Activated CD4-positive, alpha-beta T cell treated with anti-CD3 and anti-CD28 coated beads, Interleukin-2, Interleukin-6, amounts not matched to agents 100 ng/mL and 50 ng/mL, durations not matched to agents 16 hours and 8 hours (primary cell): ENCODE measurements at regions not wholly inside any gene's neighbourhood (a gene's known extent, or its start where the extent isn't known, plus 50 kb on each side); places are given as distances from the start of the nearest gene placed in this dataset.

ENCODE experiments used
- DNase-seq: peaks from one replicate; pipeline ENCODE4 v3.0.0-alpha.2; 2020

DNA sequence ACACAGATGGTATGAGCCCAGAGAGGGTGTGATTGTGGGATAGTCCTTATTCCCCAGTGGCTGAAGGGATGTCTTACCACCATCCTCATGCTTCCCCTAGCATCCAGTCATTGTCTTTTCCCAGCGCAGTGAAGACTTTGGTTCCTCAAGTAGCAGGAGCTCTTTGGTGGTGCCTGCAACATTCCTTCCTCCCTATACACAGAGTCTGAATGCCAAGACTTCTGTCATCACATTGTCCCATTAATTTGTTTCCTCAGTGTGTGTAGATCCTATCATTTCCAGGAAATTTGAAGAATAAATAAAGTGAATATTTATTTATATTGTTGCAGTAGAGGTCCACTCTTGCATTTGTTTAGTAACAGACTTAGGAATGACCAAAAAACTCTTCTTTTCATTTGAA, 147.2 kb downstream of the DACT1 start:
- DNase-seq = no peak

DNA sequence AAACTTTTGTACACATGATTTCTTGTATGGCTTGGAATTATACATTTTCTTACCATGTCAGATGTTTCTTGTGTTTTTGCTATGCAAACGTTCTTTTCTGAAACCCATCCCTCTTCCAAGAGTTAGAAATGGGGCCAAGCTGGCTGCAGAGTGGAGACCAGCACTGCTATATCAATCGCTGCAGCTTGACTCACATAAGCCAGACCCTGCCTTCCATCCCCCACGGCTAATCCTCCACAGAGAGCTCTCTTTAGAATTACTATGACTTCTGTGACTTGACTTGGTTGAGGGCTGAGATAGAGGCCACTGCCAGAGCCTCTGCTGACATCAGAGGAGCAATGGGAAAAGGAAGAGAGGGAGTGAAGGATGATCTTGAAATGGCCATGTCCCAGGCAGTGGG, 147.9 kb downstream of the DACT1 start:
- DNase-seq = no peak

DNA sequence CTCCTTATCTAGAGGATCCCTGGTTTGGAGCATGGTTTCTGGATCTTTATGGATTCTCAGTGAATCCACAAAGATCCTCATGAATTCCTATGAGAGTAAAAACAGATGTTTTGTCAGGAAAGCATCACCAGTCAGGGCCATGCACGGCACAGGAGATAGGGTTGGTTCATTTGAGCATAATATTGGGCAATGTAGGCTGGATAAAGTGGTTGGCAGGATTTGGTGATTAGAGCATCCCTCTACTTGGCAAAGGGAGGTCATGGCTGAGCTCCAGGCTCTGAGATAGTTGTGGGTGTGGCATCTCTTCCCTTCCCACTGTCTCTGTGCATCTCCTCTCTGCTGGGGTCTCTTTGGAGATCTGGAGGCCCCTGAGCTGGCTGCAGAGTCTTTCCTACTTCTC, 149.8 kb downstream of the DACT1 start:
- DNase-seq = no peak

DNA sequence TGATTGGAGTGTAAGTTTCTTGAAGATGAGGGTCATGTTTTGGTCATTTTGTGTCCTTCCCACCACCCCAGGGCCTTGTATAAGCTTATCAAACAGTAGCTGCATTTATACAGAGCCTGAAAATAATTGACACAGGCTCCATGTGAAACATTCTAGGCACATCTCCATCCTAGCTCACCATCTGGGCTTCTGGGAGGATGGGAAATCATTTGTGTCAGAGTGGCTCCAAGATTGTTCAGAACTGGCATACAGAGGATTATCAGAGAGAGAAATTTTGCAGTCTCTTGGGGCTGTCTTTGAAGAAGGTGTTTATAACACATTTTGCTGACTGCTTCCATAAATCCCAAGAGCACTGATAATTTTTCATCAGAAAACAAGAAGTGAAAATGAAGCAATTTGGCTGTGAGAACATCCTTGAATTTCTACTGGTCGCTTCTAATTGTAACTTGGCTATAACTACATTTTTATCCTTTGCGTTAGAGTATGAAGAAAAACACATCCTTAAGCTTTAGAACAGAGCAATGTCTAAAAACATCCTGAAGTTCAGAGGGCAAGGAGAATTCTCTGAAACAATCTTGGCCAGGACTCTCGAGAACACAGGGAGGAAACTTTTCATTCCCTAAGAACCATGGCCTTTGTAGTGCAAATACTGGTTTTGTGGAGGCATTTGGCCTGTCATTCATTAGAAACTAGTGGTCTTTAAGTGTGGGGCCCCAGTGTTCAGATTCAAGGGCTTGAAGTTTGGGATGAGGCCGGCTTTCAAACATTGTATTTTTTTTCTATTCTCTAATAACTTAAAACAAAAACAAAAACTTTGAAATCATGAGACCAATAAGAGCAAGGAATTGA, 151.1 kb downstream of the DACT1 start:
- no peak for DNase-seq

DNA sequence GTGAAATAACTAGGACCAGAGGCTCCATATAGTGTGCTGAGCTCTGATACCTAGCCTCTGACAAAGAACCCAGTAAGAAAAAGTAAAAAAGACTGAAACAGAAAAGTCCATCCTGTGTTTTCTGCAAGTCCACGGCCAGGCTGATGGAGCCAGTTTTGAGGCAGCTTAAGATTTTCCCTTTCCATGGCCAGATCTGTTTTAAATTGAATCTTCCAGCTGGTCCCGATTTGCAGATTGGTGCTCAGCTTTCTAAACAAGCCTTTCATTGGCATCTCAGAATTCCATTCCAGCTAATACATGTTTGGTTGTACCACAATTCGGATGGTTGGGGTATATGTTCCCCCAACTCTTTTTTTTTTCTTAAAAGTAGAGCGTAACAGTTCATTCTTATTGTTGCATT, 152.0 kb downstream of the DACT1 start:
- DNase-seq = no peak

DNA sequence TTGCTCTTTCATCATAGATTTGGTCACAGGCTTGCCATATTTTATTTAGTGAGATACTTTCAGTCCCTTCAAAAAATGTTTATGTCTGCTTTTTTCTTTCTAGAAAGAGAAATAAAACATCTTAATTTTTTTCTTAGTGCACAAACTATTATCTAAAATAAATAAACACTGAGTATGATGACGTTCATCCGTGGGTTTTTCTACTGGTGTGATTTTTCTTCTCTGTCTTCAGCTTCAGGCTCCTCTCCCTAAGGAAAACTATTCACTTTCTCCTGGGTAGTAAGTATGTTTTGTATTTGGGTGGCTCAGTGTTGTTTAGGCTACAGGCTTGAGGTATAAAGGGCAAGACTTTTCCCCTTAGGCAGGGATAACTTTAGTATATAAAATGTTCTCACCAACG, 154.7 kb downstream of the DACT1 start:
- DNase-seq = no peak

DNA sequence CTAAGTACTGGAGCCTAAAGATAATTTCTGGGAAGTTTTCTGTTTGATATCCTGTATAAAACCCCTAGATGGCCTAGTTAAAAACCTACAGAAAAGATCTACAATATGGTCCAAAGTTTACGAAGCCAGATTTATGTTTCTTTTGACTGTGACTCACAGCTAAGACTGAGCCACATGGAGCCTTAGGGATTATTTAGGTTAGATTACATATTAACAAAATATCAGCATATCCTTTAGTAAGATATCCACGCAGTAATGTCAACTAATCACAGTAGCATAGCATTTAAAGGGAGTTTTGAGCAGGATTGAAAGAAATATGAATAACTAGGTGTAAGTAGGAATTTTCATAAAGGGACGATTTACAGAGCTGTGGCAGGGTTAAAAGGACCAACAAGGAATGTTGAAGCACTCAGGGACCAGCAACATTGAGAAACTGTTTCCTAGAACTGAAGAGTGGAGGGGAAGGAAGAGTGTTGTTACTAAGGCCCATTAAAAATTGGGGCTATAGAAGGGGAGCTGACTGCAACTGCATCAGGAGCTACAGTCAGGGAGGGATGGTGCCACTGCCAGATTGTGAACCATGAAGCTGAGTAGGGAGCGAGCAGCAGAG, 155.5 kb downstream of the DACT1 start:
- DNase-seq = no peak

DNA sequence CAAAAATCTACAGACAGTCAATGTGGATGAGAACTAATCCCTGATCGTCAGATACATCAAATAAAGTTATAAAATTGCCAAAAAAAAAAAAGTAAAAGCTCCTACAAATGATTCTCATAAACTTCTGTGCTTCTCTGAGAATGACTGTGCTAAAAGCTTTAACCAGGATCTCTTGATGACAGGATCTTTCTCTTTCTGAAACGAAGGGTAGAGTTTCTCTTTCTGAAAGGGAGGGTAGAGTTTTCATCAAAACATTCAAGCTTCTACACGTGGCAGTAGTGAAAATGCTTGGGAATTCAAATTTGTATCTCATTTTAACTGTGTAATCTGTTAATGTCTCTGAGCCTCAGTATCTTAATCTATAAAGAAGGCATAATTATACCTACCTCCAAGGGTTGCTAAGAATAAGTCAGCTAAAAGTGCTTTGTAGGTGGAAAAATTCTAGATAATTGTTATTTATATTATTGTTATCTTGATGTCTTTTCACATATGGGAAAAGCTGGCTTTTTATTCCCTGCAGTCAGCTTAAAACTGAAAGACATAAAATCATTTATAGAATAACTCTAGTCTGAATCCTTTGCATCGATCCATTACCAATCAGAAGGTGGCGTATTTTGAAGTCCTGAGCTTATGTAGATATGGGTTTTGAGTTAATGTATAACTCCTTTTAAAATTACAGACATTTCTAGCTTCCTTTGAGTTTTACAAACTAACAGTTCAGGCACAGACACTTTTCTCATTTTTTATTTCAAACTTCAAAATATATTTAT, 157.4 kb downstream of the DACT1 start:
- no peak for DNase-seq

DNA sequence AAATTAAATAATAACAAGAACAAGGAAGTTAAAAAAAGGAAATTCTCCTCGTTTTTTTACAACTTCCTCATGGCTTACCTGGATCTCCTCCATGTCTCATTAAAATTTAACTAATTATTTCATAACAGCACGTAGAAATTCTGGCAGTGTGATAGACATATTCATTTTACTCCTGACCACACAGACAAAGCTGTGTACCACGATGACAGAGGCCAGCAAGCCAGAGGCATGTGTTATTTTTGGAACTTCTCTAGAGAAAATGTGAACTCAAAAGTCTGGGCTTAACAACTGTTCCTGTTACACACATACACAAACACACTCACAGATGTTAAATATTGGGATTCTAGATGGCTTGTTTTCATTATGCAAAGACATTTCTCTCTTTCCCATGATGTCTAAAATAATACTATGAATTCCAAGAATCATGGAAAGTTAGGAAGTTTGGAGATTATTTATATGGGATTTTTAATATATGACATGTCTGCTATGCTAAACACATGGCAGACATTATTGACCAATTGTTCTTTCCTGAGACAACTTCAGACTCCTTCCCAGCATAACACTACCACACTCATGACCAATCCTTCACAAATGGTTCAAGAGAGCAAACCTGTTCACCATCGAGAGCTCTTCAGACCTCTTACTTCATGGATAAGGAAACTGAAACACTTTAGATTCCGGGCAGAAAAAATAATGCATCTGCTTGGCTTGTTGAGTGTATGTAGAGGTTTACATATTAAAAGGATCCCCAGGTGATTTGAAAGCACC, 158.7 kb downstream of the DACT1 start:
- DNase-seq = no peak

DNA sequence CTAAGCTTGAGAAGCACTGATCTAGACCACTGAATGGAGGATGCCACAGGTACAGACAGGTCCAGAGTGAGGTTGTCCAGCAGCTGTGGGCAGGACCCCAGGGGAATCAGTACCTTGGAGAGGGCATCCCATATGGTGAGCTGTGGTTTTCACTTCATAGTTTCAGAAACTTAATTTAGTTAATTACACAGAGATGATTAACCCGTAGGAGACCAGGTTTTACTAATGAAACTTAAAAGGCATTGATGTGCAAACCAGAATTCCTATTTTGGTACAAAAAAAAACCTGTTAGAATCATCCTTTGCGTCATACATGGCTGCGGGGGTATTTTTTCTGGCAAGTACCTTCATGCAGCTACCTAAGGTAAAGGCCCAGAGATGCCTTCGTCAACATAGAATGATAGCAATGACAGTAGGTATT, 159.3 kb downstream of the DACT1 start:
- DNase-seq = no peak

DNA sequence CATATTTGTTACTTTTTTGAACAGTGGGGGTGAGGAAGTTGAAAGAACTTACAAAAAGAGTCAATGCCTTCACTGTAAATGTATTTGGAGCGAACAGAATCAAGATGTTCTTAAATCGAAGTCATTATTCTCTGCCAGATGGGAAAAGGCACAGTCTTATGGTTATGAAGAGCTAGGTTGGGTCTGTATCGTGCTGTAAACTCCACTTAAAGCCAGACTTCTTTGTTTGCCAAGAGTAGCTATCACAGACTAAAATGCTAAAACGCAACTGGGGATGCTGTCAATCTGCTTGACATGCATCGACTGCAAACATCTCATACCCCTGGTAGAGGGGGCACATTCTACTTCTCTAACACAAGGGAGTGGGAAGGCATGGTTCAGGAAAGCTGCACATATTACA, 160.4 kb downstream of the DACT1 start:
- no peak for DNase-seq

DNA sequence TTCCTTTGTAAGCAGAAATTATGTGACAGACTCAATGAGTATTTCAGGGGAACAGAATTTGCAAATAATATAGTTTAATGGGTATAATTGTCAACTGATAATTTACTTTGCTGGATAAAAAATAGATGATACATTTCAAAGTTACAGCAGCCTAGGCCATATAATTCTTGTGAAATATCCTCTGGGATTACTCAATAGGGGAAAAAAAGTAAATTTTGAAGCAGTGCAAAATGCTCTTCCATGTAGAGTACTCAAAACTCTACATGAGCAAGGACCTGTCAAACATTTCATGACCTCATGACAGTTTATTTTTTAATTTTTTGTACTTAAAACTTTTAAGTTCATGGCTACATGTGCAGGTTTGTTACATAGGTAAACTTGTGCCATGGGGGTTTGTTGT, 163.3 kb downstream of the DACT1 start:
- no peak for DNase-seq

DNA sequence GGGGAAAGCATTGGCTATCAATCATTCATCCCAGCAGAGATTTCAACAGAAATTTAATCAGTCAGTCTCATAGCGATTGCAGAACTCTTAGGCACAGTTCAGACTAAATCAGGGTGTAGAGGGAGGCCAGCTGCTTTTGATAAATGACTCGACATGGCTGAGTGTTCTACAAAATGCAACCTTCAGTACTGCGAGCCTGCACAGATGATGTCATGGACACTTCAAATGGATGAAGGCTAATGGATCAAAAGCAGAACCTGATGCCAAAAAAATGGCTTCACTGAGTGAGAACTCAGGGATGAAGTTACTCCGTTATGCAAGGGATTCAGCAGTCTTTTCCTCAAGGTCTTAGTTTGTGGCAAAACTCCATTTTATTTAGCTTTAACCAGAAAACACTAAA, 167.3 kb downstream of the DACT1 start:
- no peak for DNase-seq

DNA sequence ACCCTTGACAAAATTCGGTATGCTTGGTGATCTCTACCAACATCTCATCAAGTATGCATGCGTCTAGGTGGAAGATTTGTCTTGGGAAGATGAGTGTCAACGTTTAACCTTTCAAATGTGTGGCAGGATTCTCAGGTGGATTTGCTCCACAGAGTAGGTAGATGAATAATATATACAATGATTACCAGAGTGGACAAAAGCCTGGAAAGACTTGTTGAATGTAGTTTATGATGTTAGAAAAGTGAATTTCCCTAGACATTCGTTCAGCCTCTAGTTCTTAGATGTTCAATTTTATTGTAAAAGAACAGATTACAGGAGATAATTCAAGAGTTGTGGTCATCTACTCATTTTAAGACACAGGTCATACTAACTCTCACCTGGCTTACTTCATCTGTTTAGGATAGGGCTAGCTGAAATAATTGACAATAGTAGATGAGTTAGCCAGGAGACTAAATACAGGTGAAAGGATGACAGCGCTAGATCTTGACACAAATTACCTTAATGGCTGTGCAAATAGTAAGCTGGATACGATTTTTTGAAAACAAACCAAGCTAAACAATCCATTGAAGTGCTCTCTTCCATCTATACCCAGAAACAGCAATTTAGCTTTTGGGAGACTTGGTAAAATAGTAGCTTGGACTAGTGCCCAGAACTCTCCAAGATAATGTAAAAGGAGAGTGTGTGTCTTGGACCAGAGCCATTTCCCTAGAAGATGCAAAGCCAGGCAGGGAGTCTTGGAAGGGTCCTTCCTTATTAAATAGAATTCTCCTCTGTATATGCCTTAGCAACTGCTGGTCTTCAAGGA, 168.0 kb downstream of the DACT1 start:
- no peak for DNase-seq

DNA sequence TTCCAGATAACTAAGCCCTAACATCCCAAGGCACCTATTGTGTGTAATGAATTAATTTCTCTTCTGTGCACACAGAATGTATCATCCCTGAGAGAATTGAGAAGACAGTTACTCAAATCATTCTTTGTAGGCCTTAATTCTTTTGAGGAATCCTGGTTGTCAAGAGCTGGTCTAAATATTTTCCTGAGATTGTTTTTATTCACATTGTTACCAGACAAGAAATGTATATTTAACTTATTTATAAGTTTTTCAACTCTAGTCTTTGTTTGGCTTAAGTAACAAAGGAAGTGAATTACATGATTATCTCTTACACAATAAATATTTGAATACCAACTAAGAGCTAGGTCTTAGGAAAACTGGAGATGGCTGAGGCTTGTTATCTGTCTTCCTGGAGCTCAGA, 169.4 kb downstream of the DACT1 start:
- DNase-seq = no peak

DNA sequence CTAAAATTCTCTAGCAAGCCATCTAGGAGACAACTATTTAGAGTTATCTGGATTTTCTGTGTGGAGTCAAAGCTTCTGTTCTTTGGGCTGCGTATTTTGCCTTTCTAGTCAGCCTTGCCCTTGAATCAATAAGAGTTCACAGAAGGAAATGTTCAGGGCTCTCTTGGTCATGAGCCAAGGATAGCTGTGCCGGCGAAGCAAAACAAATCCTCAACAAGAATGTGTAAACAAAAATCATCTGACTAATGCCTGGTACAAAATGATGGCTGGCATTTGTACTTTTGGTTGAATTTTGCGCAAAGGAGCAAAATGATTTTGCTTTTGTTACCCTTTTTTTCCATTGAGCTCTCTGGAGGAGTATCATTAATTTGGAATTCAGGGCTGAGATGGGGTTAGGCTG, 171.1 kb downstream of the DACT1 start:
- no peak for DNase-seq

DNA sequence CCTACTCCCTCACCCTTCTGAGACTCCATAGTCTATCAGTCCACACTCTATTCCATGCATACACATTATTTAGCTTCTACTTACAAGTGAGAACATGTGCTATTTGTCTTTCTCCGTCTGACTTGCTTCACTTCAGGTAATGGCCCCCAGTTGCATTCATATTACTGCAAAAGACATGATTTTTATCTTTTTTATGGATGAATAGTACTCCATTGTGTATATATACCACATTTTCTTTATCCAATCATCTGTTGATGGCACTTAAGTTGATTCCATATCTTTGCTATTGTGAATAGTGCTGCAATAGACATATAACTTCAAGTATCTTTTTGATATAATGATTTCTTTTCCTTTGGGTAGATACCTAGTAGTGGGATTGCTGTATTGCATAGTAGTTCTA, 171.8 kb downstream of the DACT1 start:
- DNase-seq = no peak

DNA sequence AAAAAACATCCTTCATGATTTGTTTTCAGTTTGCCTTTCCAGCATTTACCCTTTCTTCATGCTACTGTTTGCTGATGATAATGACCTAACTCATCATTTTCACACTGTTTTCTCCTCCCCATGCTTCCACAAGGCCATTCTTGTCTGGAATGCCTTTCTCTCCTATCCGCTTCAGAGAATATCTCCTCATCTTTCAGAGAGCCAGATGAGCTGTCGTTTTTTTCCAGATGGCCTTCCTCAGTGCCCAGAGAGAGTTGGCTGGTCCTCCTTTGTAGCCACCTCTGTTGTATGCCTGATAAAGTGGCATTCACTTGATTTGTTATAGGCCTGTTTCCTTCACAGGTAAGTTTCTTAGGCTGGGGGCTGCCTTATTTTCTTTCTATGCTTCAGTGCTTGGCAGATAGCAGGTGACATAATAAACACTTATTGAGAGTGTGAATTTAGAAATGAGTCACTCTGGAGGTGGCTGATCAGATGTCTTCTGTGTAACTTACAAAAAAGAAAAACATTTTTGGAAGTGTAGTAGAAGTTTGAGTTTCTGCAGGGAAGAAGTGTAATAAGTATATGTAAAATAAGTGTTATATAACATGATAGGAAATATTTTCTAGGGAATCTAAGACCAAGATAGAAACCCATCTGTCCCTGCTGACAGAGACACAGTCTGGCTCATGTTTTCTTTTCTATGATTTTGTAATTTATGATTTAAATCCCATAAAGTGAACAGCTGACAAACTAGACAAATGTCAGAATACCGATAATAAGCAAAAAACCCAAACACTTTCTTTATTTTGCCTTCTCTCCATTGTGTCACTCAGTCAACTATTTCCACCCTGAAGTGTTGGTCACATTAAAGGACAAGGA, 174.5 kb downstream of the DACT1 start:
- DNase-seq = peak; percentile 27

DNA sequence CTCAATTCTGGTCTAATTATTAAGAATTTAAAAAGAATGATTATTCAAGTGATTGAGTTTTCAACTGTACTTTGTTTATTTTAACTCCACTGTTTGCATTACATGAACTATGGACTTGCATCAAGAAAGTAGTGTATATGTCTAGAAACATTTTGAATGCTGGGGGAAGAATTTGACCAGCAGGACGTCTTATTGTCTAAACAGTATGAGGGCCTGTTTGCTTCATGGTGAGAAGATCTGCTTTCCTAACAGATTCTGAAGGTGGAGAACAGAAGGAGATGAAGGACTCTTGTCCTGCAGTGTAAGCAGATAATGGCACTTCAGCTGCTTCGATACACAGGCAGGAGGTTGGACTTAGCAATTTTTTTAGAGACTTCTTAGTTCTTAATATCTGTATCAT, 176.0 kb downstream of the DACT1 start:
- DNase-seq = no peak

DNA sequence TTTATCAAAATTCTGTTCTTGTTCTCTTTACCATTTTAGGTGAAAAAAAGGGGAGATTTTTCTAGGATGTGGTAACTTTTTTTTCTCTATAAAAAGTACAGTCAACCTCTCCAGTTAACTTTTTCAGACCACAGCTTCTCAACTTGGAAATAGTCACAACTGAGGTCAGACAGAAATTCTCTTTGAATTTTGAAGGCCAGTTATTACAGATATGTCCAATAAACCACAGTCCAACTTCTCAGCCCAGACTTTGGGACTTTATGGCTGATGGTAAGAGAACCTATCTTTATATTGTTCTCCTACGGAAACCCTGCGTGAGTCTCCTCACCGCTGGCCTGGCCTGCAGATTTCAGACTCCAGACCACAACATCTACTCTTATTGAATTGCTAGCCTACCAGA, 176.7 kb downstream of the DACT1 start:
- no peak for DNase-seq

DNA sequence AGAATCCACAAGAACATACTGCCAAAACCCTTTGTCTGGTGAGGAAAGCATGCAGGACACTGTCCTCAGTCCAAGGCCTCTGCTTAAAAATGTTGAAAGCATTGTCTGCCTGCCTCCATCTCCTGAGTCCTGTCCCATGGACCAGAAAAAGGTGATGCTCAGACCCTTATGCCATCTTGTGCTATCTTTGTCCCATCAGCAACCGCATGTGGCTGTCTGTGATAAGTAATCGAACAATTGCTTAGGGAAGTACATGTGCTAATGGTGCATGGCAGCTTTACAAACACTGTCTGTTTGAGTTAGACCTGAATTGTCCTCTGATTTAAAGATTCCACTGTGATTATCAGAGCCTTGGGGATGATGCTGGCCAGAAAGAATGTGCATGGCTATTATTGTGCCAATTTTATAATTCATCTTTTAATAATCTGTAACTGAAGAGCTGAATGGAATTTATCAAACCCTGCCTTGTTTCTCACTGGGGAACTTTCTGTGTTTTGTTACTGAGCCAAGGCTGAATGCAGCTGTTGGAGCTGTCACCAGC, 177.5 kb downstream of the DACT1 start:
- no peak for DNase-seq
